ENCODE measurements at regions not wholly inside any gene's neighbourhood (a gene's known extent, or its start where the extent isn't known, plus 50 kb on each side); places are given as distances from the start of the nearest gene placed in this dataset.

- peak; percentile 6 for DNase-seq (ENCODE audit: low read depth)
- TF ChIP-seq, protein P1, sequence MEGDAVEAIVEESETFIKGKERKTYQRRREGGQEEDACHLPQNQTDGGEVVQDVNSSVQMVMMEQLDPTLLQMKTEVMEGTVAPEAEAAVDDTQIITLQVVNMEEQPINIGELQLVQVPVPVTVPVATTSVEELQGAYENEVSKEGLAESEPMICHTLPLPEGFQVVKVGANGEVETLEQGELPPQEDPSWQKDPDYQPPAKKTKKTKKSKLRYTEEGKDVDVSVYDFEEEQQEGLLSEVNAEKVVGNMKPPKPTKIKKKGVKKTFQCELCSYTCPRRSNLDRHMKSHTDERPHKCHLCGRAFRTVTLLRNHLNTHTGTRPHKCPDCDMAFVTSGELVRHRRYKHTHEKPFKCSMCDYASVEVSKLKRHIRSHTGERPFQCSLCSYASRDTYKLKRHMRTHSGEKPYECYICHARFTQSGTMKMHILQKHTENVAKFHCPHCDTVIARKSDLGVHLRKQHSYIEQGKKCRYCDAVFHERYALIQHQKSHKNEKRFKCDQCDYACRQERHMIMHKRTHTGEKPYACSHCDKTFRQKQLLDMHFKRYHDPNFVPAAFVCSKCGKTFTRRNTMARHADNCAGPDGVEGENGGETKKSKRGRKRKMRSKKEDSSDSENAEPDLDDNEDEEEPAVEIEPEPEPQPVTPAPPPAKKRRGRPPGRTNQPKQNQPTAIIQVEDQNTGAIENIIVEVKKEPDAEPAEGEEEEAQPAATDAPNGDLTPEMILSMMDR (IDR thresholded peaks at IDR 0.05; ENCODE audit: insufficient read depth, low read depth, low read length, missing control alignments) = no peak
- no peak overlapping the region for H3K4me3 ChIP-seq (ENCODE audit: low read depth, low read length)
Measured at GRCh38 chr6:63121166-63121565, 90.1 kb upstream of the FKBP1C start.

DNA sequence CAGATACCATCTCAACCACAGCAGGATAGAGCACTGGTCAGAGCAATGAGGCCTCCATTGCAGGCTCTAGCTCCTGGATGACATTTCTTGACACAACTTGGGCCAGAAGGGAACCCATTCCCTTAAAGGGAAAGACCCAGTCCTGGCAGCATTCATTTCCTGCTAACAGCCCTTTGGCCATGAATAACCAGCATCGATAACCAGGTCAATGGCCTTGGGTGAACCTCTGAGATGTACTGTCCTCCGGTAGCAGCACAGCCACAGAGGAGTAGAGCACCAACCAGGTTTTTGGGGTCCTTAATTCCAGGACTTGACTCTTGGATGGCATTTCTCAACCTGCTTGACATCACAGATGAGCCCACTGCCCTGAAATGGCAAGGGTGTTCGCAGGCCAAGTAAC is 71.2 kb upstream of the FKBP1C start:
- DNase-seq (ENCODE audit: low read depth) = no peak
- TF ChIP-seq, protein P1 (IDR thresholded peaks at IDR 0.05; ENCODE audit: insufficient read depth, low read depth, low read length, missing control alignments) = no peak

DNA sequence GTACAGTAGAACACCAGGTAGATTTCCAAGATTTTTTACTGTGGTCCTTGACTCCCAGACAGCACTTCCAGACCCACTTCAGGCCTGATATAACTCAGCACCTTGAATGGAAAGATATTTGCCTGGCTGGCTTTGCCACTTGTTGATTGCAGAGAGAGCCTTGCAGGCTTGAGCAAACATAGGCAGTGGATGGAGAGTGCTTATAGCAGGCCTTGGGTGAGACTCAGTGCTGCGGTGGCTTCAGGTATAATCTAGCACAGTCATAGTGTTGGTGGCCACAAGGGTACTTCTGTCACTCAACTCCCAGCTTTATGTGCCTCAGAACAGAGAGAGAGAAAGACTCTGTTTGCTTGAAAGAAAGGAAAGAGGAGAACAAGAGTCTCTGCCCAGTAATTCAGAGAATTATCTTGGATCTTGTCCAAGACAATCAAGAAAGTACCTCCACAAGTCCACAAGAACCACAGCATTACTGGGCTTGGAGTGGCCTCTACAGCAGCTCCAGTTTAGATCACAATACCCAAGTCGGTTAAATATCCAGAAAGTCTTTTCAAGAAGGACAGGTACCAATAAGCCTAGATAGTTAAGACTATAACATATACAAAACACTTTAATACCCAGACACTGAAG is 70.5 kb upstream of the FKBP1C start:
- TF ChIP-seq, protein P1 (IDR thresholded peaks at IDR 0.05; ENCODE audit: insufficient read depth, low read depth, low read length, missing control alignments) = no peak
- no peak for DNase-seq (ENCODE audit: low read depth)
- no peak overlapping the region for H3K4me3 ChIP-seq (ENCODE audit: low read depth, low read length)

More for the DNA sequence above, 71.2 kb upstream of the FKBP1C start:
- H3K4me3 ChIP-seq (ENCODE audit: low read depth, low read length) = no peak overlapping the region

- no peak overlapping the region for H3K4me3 ChIP-seq (ENCODE audit: low read depth, low read length)
- TF ChIP-seq, protein P1 (IDR thresholded peaks at IDR 0.05; ENCODE audit: insufficient read depth, low read depth, low read length, missing control alignments) = no peak
- DNase-seq (ENCODE audit: low read depth) = no peak
Measured at GRCh38 chr6:63149730-63150129, 61.5 kb upstream of the FKBP1C start.

DNA sequence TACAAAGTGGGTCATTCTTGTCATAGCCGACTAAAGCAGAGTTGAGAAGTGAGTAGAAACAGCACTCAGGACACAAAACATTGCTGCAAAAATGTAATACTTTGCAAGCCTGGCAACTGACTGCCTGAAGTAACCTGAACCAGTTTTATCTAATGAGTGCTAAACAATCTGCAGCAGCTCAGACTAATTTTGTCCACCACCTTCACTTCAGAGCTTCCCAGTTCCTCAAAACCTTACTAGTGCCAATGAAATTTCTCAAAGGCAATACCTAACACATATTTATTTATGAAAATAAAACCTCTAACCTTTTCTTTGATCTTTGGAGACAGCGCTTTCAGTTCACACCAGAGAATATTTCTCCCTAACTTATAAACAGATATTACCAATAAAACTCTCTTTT is 56.7 kb upstream of the FKBP1C start:
- no peak for DNase-seq (ENCODE audit: low read depth)
- TF ChIP-seq, protein P1 (IDR thresholded peaks at IDR 0.05; ENCODE audit: insufficient read depth, low read depth, low read length, missing control alignments) = no peak
- no peak overlapping the region for H3K4me3 ChIP-seq (ENCODE audit: low read depth, low read length)

Data from GM12865 (cell line).